ENCODE measurements at regions not wholly inside any gene's neighbourhood (a gene's known extent, or its start where the extent isn't known, plus 50 kb on each side); places are given as distances from the start of the nearest gene placed in this dataset.

DNA sequence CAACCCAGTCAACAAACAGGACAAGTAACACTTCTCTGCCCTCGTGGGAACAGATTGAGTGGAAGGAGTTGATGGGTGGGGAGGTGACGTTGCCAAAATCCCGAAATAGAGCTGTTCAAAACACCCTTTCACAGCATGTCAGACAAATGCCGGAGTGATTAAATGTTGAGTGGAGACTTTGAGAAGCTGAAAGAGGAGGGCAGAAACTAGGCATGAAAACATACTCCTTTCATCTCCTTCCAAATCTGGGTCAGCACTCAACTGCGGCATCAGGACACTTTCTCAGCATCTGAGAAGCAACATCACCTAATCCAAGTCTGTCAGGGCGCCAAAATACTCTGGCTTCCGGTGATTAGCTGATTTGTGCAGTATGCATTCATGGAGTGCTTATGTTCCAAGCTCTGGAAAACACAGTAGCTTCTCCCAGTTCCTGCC, 51.5 kb upstream of the MRI1 start:
- TF ChIP-seq, protein P1, sequence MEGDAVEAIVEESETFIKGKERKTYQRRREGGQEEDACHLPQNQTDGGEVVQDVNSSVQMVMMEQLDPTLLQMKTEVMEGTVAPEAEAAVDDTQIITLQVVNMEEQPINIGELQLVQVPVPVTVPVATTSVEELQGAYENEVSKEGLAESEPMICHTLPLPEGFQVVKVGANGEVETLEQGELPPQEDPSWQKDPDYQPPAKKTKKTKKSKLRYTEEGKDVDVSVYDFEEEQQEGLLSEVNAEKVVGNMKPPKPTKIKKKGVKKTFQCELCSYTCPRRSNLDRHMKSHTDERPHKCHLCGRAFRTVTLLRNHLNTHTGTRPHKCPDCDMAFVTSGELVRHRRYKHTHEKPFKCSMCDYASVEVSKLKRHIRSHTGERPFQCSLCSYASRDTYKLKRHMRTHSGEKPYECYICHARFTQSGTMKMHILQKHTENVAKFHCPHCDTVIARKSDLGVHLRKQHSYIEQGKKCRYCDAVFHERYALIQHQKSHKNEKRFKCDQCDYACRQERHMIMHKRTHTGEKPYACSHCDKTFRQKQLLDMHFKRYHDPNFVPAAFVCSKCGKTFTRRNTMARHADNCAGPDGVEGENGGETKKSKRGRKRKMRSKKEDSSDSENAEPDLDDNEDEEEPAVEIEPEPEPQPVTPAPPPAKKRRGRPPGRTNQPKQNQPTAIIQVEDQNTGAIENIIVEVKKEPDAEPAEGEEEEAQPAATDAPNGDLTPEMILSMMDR (IDR thresholded peaks at IDR 0.05): no peak
- no peak for TF ChIP-seq EZH2phosphoT487 (IDR thresholded peaks at IDR 0.05)
